B cell (primary cell): ENCODE measurements at regions not wholly inside any gene's neighbourhood (a gene's known extent, or its start where the extent isn't known, plus 50 kb on each side); places are given as distances from the start of the nearest gene placed in this dataset.

Experiments
- ATAC-seq: fragments of 200-7000 bp; cut with Tn5 transposase; one replicate; pipeline ENCODE4 v1.10.0; 2021; ENCODE audit warnings: low read depth, mild to moderate bottlenecking, moderate number of reproducible peaks, moderate library complexity
- CTCF ChIA-PET: fragments of 350-600 bp; sonication (Branson Sonifier 250); formaldehyde crosslinking; loops from one replicate; lab custom pipeline; 2021; ENCODE audit warnings: antibody characterized with exemption, inconsistent platforms; lab: Charles Lee
- POLR2A ChIA-PET: fragments of 350-600 bp; sonication (Branson Sonifier 250); formaldehyde crosslinking; loops from one replicate; lab custom pipeline; 2021; ENCODE audit warnings: antibody characterized with exemption; lab: Charles Lee
- DNase-seq: peaks from one replicate; pipeline ENCODE4 v3.0.0; 2013
- H2AFZ ChIP-seq: 2 replicates; pipeline ENCODE4 v1.6.1; 2012; ENCODE audit warnings: mild to moderate bottlenecking, low read depth, low read length; ENCODE audit not compliant: insufficient read depth, poor library complexity, severe bottlenecking
- H3K27ac ChIP-seq, 2 donors: 1 replicate in 1 of 2; 2 replicates in 1 of 2; pipeline ENCODE4 v1.5.1; 2012 to 2013; ENCODE audit warnings: low read length in 2 of 2, mild to moderate bottlenecking in 2 of 2, moderate library complexity in 1 of 2
- H3K27me3 ChIP-seq, 4 experiments: fragments of 200-600 bp in 1 of 4; sonication (generic) in 1 of 4; replicated peaks in 1 of 4; 1 replicate in 2 of 4; 2 replicates in 2 of 4; pipeline versions ENCODE4 v1.6.1 to v1.7.0; 2013 to 2016; ENCODE audit warnings: low read length in 3 of 4, mild to moderate bottlenecking in 2 of 4, mixed read lengths in 1 of 4, moderate library complexity in 1 of 4; ENCODE audit not compliant: insufficient read depth in 4 of 4, control insufficient read depth in 3 of 4; ENCODE audit errors: control extremely low read depth in 1 of 4
- H3K36me3 ChIP-seq, 2 experiments: replicated peaks in 1 of 2; 1 replicate in 1 of 2; 2 replicates in 1 of 2; pipeline versions ENCODE4 v1.6.1 to v1.7.1; 2013; ENCODE audit warnings: low read length in 1 of 2; ENCODE audit not compliant: insufficient read depth in 2 of 2, control insufficient read depth in 1 of 2; ENCODE audit errors: control extremely low read depth in 1 of 2, extremely low read depth in 1 of 2
- H3K4me1 ChIP-seq, 2 donors: fragments of 200-600 bp in 1 of 2; sonication (generic) in 1 of 2; 1 replicate in 1 of 2; 2 replicates in 1 of 2; pipeline versions ENCODE4 v1.5.1 to v1.6.1; 2013 to 2017; ENCODE audit warnings: low read length in 2 of 2; ENCODE audit not compliant: control insufficient read depth in 2 of 2, insufficient read depth in 2 of 2
- H3K4me2 ChIP-seq: replicated peaks from 2 replicates; pipeline ENCODE3; 2012; ENCODE audit warnings: mild to moderate bottlenecking, low read depth, low read length; ENCODE audit not compliant: poor library complexity, severe bottlenecking
- H3K4me3 ChIP-seq, 5 experiments: fragments of 200-600 bp in 1 of 5; sonication (generic) in 1 of 5; 1 replicate in 3 of 5; 2 replicates in 2 of 5; pipeline versions ENCODE4 v1.5.1 to v1.7.0; 2011 to 2016; ENCODE audit warnings: low read length in 4 of 5, mild to moderate bottlenecking in 4 of 5, low read depth in 2 of 5, control low read depth in 1 of 5, moderate library complexity in 1 of 5; ENCODE audit not compliant: insufficient read depth in 1 of 5; ENCODE audit errors: control extremely low read depth in 1 of 5, extremely low read depth in 1 of 5
- H3K79me2 ChIP-seq: fragments of 200-600 bp; sonication (generic); one replicate; pipeline ENCODE4 v1.6.0; 2016; ENCODE audit warnings: low read length; ENCODE audit not compliant: control insufficient read depth, insufficient read depth
- H3K9ac ChIP-seq: fragments of 200-600 bp; sonication (generic); 2 replicates; pipeline ENCODE4 v1.6.1; 2017; ENCODE audit warnings: mild to moderate bottlenecking, low read length, moderate library complexity
- H3K9me3 ChIP-seq, 3 donors: one replicate each; pipeline versions ENCODE4 v1.6.1 to v1.7.1; 2013; ENCODE audit warnings: low read length in 2 of 3; ENCODE audit not compliant: control insufficient read depth in 2 of 3, insufficient read depth in 1 of 3; ENCODE audit errors: control extremely low read depth in 1 of 3
- H4K20me1 ChIP-seq: 2 replicates; pipeline ENCODE4 v1.6.0; 2012; ENCODE audit warnings: mild to moderate bottlenecking, low read length; ENCODE audit not compliant: insufficient read depth, control insufficient read depth, poor library complexity, severe bottlenecking
- H3K27ac Mint-ChIP-seq: one replicate; pipeline ENCODE4 v1.8.0; 2021; ENCODE audit warnings: mixed read lengths
- H3K27me3 Mint-ChIP-seq: one replicate; pipeline ENCODE4 v1.8.0; 2021; ENCODE audit warnings: mixed read lengths
- H3K4me1 Mint-ChIP-seq: one replicate; pipeline ENCODE4 v1.8.0; 2021; ENCODE audit warnings: mixed read lengths
- H3K4me3 Mint-ChIP-seq: one replicate; pipeline ENCODE4 v1.8.0; 2021; ENCODE audit warnings: mixed read lengths
- H3K9me3 Mint-ChIP-seq: one replicate; pipeline ENCODE4 v1.8.0; 2022; ENCODE audit warnings: mixed read lengths; ENCODE audit not compliant: insufficient read depth
- EZH2 ChIP-seq: IDR thresholded peaks from 2 replicates; pipeline ENCODE4 v1.6.1; 2012; ENCODE audit warnings: borderline replicate concordance, low read depth, mild to moderate bottlenecking, moderate library complexity, low read length; ENCODE audit not compliant: insufficient read depth, poor library complexity, severe bottlenecking
- WGBS: methylation state at CpG from one replicate; pipeline ENCODE4 v1.1.5; 2013; ENCODE audit warnings: missing lambda C conversion rate; ENCODE audit not compliant: insufficient coverage; 5-methylcytosine and 5-hydroxymethylcytosine counted together
- intact Hi-C: fragments of 100-400 bp; cut with micrococcal nuclease; formaldehyde crosslinking; loops from one replicate; pipeline ENCODE4 v1.10.0; 2022
- TF ChIP-seq, protein P1 (sequence below): fragments of 200-600 bp; IDR thresholded peaks from one replicate; pipeline ENCODE4 v1.8.0; 2022; ENCODE audit warnings: antibody characterized with exemption, mild to moderate bottlenecking

DNA sequence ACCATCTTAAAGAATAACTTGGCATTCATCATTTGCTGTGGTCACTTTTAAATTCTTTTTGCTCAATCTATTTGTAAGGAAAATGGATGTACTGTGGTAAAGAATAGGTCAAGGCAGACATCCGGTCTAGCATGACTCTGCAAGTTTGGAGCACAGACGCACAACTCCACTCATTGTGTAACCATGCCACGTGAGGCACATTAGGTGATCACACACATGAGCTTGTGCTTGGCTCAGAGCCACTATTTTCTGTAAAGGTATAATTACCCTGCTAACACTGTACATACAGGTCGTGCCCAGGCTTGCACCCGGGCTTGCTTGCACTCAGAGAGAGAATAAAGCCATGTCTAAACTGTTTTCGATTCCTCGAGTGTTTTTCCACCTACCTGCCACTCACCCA is 1289.1 kb upstream of the ADGRB3 start:
- Mint-ChIP-seq H3K4me3 (no peak overlapping the region), H3K27ac (no peak overlapping the region), H3K4me1 (no peaks in the 10 kb centered on the region), H3K9me3 (peaks cover 7% of the 10 kb centered on the region), H3K27me3 (no peaks in the 10 kb centered on the region)
- DNase-seq, result no peak
- no peak for TF ChIP-seq EZH2
- TF ChIP-seq, protein P1, sequence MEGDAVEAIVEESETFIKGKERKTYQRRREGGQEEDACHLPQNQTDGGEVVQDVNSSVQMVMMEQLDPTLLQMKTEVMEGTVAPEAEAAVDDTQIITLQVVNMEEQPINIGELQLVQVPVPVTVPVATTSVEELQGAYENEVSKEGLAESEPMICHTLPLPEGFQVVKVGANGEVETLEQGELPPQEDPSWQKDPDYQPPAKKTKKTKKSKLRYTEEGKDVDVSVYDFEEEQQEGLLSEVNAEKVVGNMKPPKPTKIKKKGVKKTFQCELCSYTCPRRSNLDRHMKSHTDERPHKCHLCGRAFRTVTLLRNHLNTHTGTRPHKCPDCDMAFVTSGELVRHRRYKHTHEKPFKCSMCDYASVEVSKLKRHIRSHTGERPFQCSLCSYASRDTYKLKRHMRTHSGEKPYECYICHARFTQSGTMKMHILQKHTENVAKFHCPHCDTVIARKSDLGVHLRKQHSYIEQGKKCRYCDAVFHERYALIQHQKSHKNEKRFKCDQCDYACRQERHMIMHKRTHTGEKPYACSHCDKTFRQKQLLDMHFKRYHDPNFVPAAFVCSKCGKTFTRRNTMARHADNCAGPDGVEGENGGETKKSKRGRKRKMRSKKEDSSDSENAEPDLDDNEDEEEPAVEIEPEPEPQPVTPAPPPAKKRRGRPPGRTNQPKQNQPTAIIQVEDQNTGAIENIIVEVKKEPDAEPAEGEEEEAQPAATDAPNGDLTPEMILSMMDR, result no peak
- WGBS, result 73% methylated on average over 7 of the region's 7 CpGs
- ChIA-PET CTCF (no interaction called here), POLR2A (no interaction called here)
- Histone ChIP-seq H2AFZ (no peak overlapping the region), H3K4me3 (no peak overlapping the region), H3K79me2 (no peaks in the 10 kb centered on the region), H3K27ac (no peak overlapping the region), H3K36me3 (no peaks in the 10 kb centered on the region), H3K9me3 (peaks cover 0 to 11% (median 0%) of the 10 kb centered on the region in 3 donors), H4K20me1 (no peaks in the 10 kb centered on the region), H3K27me3 (no peaks in the 10 kb centered on the region), H3K9ac (no peak overlapping the region), H3K4me2 (no peak overlapping the region), H3K4me1 (no peaks in the 10 kb centered on the region)
- intact Hi-C loops, result no loop called here
- no peak for ATAC-seq

DNA sequence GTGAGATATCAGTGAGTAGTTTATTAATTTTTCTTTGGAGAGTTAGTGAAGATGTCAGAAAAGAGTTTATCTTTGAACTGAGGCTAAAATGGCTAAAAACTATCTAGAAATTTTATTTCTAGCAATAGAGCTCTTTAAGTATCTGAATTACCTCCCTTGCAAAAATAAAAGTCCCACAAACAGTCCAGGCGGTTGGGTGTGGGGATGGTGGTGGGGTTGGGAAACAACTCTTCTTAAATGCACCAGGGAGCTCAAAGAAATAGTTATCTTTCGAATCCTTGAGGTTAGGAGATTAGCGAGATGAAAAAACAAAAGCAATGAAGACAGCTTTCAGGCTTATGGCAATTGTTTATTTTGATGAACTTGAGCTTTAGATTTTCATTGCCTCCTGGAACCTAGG is 1299.1 kb upstream of the ADGRB3 start:
- ATAC-seq (no peak), DNase-seq (no peak)
- no peaks in the 10 kb centered on the region for H4K20me1 ChIP-seq
- POLR2A ChIA-PET, result no interaction called here
- WGBS, result 83% methylated on average over 1 of the region's 3 CpGs
- no peaks in the 10 kb centered on the region for H3K4me1 ChIP-seq
- CTCF ChIA-PET, result interaction anchor here (0.7 kb wide), 1 partner anchor 12 kb away, joined by 3 read pairs; no protein-coding TSS in a partner anchor
- H3K27me3 ChIP-seq, result no peaks in the 10 kb centered on the region
- no peak overlapping the region for H3K4me2 ChIP-seq
- H3K4me3 ChIP-seq, result no peak overlapping the region
- H3K9ac ChIP-seq, result no peak overlapping the region
- intact Hi-C loops, result no loop called here
- H2AFZ ChIP-seq, result no peak overlapping the region
- H3K4me1 Mint-ChIP-seq, result no peaks in the 10 kb centered on the region
- H3K27ac Mint-ChIP-seq, result no peak overlapping the region
- no peaks in the 10 kb centered on the region for H3K9me3 Mint-ChIP-seq
- H3K27me3 Mint-ChIP-seq, result no peaks in the 10 kb centered on the region
- no peak overlapping the region for H3K4me3 Mint-ChIP-seq
- no peaks in the 10 kb centered on the region for H3K79me2 ChIP-seq
- H3K9me3 ChIP-seq, result no peaks in the 10 kb centered on the region
- H3K36me3 ChIP-seq, result no peaks in the 10 kb centered on the region
- H3K27ac ChIP-seq, result no peak overlapping the region
- TF ChIP-seq, protein P1, result no peak
- TF ChIP-seq EZH2, result no peak
